HL-60 (cell line): ENCODE measurements at regions not wholly inside any gene's neighbourhood (a gene's known extent, or its start where the extent isn't known, plus 50 kb on each side); places are given as distances from the start of the nearest gene placed in this dataset.

Experiments
- DNase-seq, 2 experiments: peaks; one replicate each; pipeline ENCODE4 v3.0.0-alpha.2; 2010 to 2020; ENCODE audit warnings: low read depth in 1 of 2, low spot score in 1 of 2
- H3K27ac ChIP-seq: fragments of 250-450 bp; sonication (Bioruptor Pico); replicated peaks from 2 replicates; pipeline ENCODE4 v1.5.1; 2020; ENCODE audit warnings: mild to moderate bottlenecking, moderate library complexity
- H3K27me3 ChIP-seq: fragments of 250-450 bp; sonication (Bioruptor Pico); 2 replicates; pipeline ENCODE4 v1.5.1; 2021; ENCODE audit warnings: mild to moderate bottlenecking, moderate library complexity; ENCODE audit not compliant: insufficient read depth, poor library complexity, severe bottlenecking
- H3K4me3 ChIP-seq: replicated peaks from 2 replicates; pipeline ENCODE4 v1.5.1; 2011; ENCODE audit warnings: mild to moderate bottlenecking, control low read depth, low read length; ENCODE audit not compliant: insufficient read depth
- GABPA ChIP-seq: IDR thresholded peaks from 2 replicates; pipeline ENCODE4 v1.6.1; 2012; ENCODE audit warnings: low read depth
- POLR2AphosphoS5 ChIP-seq: IDR thresholded peaks from 2 replicates; pipeline ENCODE4 v1.6.1; 2012; ENCODE audit warnings: low read depth
- SPI1 ChIP-seq: IDR thresholded peaks from 2 replicates; pipeline ENCODE4 v1.6.1; 2012; ENCODE audit warnings: low read depth, mild to moderate bottlenecking, borderline replicate concordance
- TF ChIP-seq, protein P1 (sequence below): IDR thresholded peaks from one replicate; pipeline ENCODE4 v1.5.1; 2011; ENCODE audit warnings: low read length, control low read depth, inconsistent platforms; ENCODE audit not compliant: insufficient read depth
- TF ChIP-seq, protein P2 (sequence below): IDR thresholded peaks from 2 replicates; pipeline ENCODE4 v1.6.1; 2012; ENCODE audit warnings: low read depth; ENCODE audit not compliant: insufficient replicate concordance

DNA sequence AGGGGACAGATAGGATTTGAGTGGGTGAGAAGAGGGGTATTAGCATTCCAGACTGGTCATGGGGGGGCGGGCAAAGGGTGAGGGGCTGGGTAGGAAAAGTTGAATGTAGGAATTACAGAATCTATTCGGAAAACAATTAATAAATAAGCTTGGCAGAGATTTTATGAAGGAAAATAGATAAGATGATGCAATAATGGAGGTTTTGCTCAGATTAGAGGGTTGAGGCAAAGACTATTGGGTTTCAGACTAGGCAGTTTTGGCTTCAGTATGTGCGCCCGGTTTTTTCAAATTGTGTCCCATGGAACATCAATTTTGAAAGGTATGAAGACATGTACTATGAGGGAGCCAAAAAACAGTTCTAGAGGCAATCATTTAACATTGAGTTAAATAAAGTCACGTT lies 410.6 kb downstream of the SPRY1 start:
- no peak for TF ChIP-seq GABPA

DNA sequence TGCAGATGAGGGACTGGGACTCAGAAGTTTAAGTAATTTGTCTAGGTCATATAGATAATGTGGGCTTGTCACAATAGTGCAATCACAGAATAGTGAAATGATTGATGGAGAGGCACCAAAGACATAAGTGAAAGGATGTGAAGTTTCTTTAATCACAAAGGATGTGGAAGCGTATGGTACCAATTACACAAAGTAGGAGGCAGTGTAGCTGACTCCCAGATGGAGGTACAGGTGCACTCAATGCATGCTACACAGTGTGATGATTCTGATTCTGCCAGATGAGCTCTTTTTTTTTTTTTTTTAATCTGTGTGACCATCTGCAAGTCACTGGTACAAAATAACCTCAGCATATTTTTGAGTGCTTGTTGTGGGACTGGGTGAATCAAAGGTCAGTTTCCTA lies 411.3 kb downstream of the SPRY1 start:
- Histone ChIP-seq H3K27ac (no peak overlapping the region), H3K27me3 (no peaks in the 10 kb centered on the region), H3K4me3 (no peak overlapping the region)
- DNase-seq, result no peak
- TF ChIP-seq SPI1 (no peak), POLR2AphosphoS5 (no peak)
- TF ChIP-seq, protein P1, sequence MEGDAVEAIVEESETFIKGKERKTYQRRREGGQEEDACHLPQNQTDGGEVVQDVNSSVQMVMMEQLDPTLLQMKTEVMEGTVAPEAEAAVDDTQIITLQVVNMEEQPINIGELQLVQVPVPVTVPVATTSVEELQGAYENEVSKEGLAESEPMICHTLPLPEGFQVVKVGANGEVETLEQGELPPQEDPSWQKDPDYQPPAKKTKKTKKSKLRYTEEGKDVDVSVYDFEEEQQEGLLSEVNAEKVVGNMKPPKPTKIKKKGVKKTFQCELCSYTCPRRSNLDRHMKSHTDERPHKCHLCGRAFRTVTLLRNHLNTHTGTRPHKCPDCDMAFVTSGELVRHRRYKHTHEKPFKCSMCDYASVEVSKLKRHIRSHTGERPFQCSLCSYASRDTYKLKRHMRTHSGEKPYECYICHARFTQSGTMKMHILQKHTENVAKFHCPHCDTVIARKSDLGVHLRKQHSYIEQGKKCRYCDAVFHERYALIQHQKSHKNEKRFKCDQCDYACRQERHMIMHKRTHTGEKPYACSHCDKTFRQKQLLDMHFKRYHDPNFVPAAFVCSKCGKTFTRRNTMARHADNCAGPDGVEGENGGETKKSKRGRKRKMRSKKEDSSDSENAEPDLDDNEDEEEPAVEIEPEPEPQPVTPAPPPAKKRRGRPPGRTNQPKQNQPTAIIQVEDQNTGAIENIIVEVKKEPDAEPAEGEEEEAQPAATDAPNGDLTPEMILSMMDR, result no peak
- TF ChIP-seq, protein P2, sequence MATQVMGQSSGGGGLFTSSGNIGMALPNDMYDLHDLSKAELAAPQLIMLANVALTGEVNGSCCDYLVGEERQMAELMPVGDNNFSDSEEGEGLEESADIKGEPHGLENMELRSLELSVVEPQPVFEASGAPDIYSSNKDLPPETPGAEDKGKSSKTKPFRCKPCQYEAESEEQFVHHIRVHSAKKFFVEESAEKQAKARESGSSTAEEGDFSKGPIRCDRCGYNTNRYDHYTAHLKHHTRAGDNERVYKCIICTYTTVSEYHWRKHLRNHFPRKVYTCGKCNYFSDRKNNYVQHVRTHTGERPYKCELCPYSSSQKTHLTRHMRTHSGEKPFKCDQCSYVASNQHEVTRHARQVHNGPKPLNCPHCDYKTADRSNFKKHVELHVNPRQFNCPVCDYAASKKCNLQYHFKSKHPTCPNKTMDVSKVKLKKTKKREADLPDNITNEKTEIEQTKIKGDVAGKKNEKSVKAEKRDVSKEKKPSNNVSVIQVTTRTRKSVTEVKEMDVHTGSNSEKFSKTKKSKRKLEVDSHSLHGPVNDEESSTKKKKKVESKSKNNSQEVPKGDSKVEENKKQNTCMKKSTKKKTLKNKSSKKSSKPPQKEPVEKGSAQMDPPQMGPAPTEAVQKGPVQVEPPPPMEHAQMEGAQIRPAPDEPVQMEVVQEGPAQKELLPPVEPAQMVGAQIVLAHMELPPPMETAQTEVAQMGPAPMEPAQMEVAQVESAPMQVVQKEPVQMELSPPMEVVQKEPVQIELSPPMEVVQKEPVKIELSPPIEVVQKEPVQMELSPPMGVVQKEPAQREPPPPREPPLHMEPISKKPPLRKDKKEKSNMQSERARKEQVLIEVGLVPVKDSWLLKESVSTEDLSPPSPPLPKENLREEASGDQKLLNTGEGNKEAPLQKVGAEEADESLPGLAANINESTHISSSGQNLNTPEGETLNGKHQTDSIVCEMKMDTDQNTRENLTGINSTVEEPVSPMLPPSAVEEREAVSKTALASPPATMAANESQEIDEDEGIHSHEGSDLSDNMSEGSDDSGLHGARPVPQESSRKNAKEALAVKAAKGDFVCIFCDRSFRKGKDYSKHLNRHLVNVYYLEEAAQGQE, result no peak

More for the DNA sequence above, 410.6 kb downstream of the SPRY1 start:
- no peak overlapping the region for H3K27ac ChIP-seq
- no peak for DNase-seq
- H3K27me3 ChIP-seq, result no peaks in the 10 kb centered on the region
- H3K4me3 ChIP-seq, result no peak overlapping the region

DNA sequence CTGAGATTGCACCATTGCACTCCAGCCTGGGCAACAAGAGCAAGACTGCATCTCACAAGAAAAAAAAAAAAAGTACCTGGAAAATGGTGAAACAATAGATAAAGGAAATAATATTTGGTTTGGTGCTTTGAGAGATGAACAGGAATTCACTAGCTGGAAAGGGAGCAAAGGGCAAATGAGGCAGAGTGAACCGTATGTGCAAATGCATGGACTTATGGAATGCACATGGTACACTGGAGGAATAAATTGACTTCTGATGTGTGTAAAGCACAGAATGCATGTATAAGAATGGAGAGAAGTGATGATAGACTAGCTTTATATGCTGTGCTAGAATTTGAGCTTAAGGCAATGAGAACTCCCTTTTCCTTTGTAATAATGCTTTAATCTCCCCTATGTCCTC lies 413.3 kb downstream of the SPRY1 start:
- no peak overlapping the region for H3K4me3 ChIP-seq
- H3K27me3 ChIP-seq, result no peaks in the 10 kb centered on the region
- TF ChIP-seq, protein P1, result no peak
- TF ChIP-seq POLR2AphosphoS5 (no peak), GABPA (no peak), SPI1 (no peak)
- TF ChIP-seq, protein P2, result no peak
- no peak overlapping the region for H3K27ac ChIP-seq
- no peak for DNase-seq

DNA sequence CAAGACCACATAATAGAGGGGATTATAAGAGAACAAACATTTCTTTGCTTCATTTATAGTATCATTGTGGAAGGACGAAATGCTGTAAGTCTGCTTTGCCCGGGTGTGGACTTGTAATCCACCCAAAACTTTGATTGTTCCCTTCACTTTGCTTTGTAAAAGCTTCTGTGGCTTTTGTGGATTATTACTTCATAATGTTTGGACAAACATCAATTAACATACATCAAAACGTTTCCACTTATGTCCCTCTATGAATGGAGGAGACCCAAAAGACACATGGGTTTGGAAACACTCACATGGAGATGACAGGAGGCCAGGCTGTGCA lies 415.4 kb downstream of the SPRY1 start:
- no peak for DNase-seq
- H3K27ac ChIP-seq, result no peak overlapping the region
- no peaks in the 10 kb centered on the region for H3K27me3 ChIP-seq
- no peak overlapping the region for H3K4me3 ChIP-seq
- TF ChIP-seq POLR2AphosphoS5, result no peak
- TF ChIP-seq GABPA, result no peak
- TF ChIP-seq, protein P2, result no peak
- TF ChIP-seq, protein P1, result no peak
- TF ChIP-seq SPI1, result no peak
